HG03520 (cell line): ENCODE measurements at regions not wholly inside any gene's neighbourhood (a gene's known extent, or its start where the extent isn't known, plus 50 kb on each side); places are given as distances from the start of the nearest gene placed in this dataset.

Source experiments
- ATAC-seq: cut with Tn5 transposase; IDR thresholded peaks from one replicate; pipeline ENCODE4 v1.9.1; 2021; ENCODE audit warnings: mild to moderate bottlenecking, moderate library complexity; ENCODE audit not compliant: unreplicated experiment

DNA sequence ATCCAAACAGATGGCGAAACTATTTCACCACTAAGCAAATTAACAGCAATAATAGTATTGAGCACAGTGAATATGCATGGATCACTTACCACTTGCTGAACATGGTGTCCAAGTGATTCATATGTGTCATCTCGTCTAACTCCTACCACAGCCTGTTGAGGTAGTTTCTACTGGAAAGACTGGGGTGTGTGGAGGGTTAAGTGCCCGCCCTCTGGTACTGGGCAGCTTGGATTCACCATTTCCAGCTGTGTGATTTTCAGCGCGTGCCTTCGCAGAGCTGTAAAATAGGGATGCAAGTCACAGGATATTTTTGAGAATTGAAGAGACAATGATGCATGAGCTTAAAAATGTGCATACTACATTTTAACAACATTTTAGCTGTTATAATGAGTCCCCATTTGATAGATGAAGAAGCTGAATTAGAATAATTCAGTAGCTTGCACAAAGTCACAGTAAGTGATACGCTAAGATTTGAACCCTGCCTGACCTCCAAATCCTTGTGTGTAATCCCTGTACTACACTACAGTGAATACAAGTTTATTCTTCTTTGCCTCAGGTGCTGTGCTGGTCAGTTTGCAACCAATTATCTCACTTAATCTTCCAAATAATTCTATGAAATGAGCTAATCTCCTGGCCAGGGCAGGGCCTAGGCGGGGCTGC, 75.2 kb upstream of the SIX2 start:
- ATAC-seq, result no peak

- no peak for ATAC-seq
Measured at GRCh38 chr2:45083175-45083574, 73.9 kb upstream of the SIX2 start.

GRCh38 chr2:45074713-45075112, 65.5 kb upstream of the SIX2 start:
- ATAC-seq, result no peak

GRCh38 chr2:45072862-45073237, 63.6 kb upstream of the SIX2 start:
- ATAC-seq, result no peak

DNA sequence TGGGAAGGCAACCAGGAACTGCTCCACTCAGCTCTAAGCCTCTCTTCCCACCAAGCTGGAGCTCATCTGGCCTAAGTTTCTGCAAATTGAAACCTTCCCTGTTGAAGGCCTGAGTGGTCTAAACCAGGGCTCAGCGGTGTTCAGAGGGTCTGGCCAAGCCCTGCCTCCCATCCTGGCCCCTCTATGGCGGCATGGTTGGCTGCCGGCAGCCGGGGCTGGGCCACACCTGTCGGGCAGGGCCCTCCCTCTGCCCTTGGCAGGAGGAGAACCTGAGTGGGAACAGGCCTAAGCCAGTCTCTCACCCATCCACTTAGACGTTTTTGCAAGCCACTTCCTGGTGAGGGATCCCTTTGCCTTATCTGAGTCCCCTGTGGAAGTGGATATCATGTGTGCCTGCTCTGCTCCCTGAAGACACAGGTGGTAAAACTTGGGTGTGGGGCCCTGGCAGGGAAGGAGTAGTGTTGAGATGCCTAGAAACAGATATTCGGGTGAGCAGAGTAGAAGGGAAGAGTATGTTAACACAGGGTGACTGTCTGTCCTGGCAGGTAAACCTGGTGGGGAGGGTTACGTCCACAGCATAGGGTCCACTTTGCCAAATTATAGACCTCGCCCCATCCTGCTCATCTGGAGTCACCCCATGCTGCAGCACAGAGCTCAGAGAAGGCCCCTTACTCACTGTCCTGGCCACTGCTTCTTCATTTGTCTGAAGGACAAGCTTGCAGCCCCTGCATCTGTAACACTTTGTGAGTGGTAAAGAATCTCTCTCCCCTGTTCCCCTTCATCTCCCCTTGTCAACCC, 63.0 kb upstream of the SIX2 start:
- ATAC-seq, result no peak

DNA sequence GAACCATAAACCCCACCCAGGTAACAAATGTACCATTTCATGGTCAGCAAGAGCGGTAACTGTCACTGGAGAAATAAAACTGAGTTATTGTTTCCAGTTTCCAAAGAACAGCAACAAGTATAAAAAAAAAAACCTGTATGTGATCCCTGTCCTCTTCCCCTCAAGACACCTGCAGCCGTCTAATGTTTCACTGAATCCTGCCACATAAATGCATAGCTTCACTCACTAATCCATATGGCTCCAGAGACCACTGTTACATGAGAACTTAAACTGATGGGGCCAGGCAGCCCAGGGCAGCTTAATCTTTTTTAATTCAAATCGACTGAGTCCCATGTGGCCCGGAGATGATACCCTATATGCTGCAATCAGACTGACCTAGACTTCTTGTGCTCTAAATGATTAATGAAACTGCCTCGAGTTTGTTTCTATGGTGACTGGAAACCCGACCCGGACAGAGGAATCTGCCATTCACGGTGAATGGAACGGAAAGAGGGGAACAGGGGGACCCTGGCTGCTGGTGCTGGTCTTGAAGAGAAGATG, 60.9 kb upstream of the SIX2 start:
- no peak for ATAC-seq

DNA sequence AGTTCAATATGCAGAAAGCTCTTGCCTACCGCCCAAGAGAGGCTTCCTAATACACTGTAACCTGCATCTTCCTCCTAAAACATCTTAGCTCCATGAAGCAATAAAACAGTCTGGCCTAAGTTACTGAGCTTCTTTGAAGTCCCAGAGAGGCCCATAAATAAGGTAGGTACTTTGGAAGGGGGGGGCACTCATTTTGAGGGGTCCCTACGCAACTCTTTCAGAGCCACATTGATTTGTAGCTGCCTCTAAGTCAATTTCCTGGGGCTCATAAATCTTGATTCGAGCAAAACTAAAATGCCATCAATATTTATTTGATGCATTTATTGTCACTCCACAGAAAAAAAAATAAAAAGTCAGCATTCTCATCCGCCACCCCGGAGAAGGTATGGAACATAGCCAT, 60.4 kb upstream of the SIX2 start:
- no peak for ATAC-seq

DNA sequence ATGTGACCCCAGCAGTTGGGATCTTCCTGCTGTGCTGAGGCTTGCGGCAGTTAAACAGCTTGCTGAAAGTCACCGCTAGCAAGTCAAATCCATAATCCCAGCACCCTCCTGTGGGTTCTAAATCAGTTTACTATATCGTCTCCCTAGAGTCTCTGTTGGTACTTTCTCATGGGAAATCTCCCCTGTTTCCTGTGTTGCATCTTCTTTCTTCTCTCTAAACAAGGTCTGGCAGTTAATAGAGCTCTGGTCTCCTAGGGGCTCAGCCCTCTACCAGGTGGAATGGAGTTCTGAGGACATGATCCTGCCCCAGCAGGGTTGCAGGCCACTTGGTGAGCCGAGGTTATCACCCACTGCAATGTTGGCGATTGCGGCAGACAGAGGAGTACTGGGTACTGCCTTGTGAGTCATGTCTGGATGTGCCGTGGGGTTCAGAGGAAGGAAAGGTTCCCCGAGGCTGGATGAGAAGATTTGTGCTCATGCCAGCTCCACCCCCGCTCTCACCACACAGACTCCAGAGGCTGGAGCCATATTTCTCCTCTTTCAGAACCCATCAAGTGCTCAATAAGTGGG, 59.4 kb upstream of the SIX2 start:
- no peak for ATAC-seq

DNA sequence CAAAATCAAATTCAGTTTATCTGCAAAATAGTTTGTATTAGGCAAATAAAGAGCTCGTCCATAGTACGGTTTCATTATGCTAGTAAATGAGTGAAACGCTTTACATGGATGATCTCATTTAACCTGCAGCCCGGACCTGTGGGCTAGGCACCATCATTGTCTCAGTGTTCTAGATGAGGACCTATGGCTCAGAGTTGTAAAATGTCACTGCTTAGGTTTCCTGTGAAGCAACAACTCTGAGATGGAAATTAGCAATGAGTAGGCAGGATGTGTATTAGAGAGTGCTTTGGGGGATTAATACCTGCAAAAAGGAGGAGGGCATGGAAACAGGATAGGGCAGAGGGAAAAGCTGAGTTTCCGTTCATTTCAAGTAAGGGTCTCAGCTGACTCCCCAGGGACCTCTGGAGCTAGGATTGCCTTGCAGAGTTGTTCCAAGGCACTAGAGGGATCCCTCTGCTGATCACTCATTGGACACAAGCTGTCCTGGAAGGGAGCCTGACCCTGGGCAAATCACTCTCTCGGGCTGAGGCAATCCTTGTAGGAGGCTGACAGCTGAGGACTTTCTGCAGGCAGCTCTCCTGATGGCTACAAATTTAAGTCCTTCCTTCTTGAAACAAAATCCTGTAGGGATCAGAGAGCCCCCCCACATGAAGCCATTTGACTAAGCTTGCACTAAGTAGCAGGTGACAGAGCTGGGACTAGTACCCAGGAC, 58.8 kb upstream of the SIX2 start:
- ATAC-seq, result no peak
